HEK293T (cell line): ENCODE measurements at regions not wholly inside any gene's neighbourhood (a gene's known extent, or its start where the extent isn't known, plus 50 kb on each side); places are given as distances from the start of the nearest gene placed in this dataset.

Experiments
- BHLHE40 ChIP-seq: fragments of 450-650 bp; IDR thresholded peaks from 2 replicates; pipeline ENCODE4 v1.6.1; 2016; ENCODE audit warnings: mild to moderate bottlenecking, moderate library complexity, borderline replicate concordance
- ELF4 ChIP-seq: fragments of 450-650 bp; IDR thresholded peaks from 2 replicates; pipeline ENCODE4 v1.6.1; 2017; ENCODE audit warnings: antibody characterized with exemption
- FOXA1 ChIP-seq: fragments of 450-650 bp; IDR thresholded peaks from 2 replicates; pipeline ENCODE4 v1.6.1; 2016; ENCODE audit warnings: mild to moderate bottlenecking
- FOXK2 ChIP-seq: fragments of 450-650 bp; IDR thresholded peaks from 2 replicates; pipeline ENCODE4 v1.6.1; 2016; ENCODE audit warnings: mild to moderate bottlenecking
- FOXM1 ChIP-seq: fragments of 450-650 bp; IDR thresholded peaks from 2 replicates; pipeline ENCODE4 v1.6.1; 2017; ENCODE audit warnings: mild to moderate bottlenecking, borderline replicate concordance
- NFRKB ChIP-seq: fragments of 450-650 bp; IDR thresholded peaks from 2 replicates; pipeline ENCODE4 v1.6.1; 2016; ENCODE audit warnings: mild to moderate bottlenecking, moderate library complexity
- SP1 ChIP-seq: fragments of 450-650 bp; IDR thresholded peaks from 2 replicates; pipeline ENCODE4 v1.6.1; 2017
- SUZ12 ChIP-seq: fragments of 450-650 bp; IDR thresholded peaks from 2 replicates; pipeline ENCODE4 v1.6.1; 2016; ENCODE audit warnings: mild to moderate bottlenecking
- TARDBP ChIP-seq: fragments of 450-650 bp; IDR thresholded peaks from 2 replicates; pipeline ENCODE4 v1.6.1; 2016
- ZNF384 ChIP-seq: fragments of 450-650 bp; IDR thresholded peaks from 2 replicates; pipeline ENCODE4 v1.6.1; 2016

DNA sequence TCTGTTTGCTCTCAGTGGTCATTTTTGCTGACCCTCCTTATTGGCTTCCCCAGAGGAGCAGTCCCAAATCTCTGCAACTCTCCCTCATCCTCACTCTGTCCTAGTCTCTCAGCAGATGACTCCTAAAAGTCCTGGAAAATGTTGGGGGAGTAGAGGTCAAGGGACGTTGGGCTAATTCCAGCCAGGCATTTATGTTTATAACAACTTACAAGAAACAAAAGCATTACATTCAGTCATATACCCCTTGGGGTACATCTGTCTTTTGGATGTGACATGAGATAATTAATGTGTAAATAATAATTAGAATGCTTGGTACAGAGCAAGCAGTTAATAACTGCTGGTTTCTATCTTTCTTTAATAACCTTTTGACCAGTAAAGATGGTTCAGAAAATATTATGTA is 176.2 kb downstream of the YTHDC2 start:
- TF ChIP-seq BHLHE40: no peak
- no peak for TF ChIP-seq TARDBP
- no peak for TF ChIP-seq NFRKB
- no peak for TF ChIP-seq FOXA1
- TF ChIP-seq ZNF384: no peak
- TF ChIP-seq FOXK2: no peak
- no peak for TF ChIP-seq ELF4
- TF ChIP-seq FOXM1: no peak
- TF ChIP-seq SP1: no peak
- no peak for TF ChIP-seq SUZ12
